Heart left ventricle (tissue), 13 donors: ENCODE measurements at regions not wholly inside any gene's neighbourhood (a gene's known extent, or its start where the extent isn't known, plus 50 kb on each side); places are given as distances from the start of the nearest gene placed in this dataset.

Experiments used
- POLR2A ChIP-seq, 2 donors: fragments of 450-650 bp; IDR thresholded peaks; one replicate each; pipeline ENCODE4 v1.6.1; 2017; ENCODE audit warnings: antibody characterized with exemption in 2 of 2, mild to moderate bottlenecking in 2 of 2, moderate library complexity in 2 of 2
- TF ChIP-seq, protein P1 (sequence below), 12 donors: fragments of 200-600 bp; sonication (generic) in 4 of 12; IDR thresholded peaks; one replicate each; pipeline versions ENCODE4 v1.5.0 to v1.8.0; 2018 to 2022; ENCODE audit warnings: antibody characterized with exemption in 12 of 12, mild to moderate bottlenecking in 5 of 12
- donor health status: ischemic (EF 13 %, LVEDD 7.1; RV severe dilation, severe dysfunction).
- donor health status: DM: no; HTN: yes; CAD: no.
- donor health status: DM: no; HTN: no; CAD: no.
- donor health status: ischemic (EF 25% LVEDD 6.9; RV normal size, moderate dysfunction).
- donor health status: ischemic (EF 25% LVEDD 5.7; RV mildly dilated, moderate dysfunction).
- donor health status: ischemic (EF 35%, LVEDD 5.7; RV mildly dilated, moderate dysfunction).
- donor health status: nonischemic (EF 11% LVEDD 7.7; RV severe dilation, severe dysfunction).
- donor health status: DM: yes; HTN: yes; CAD: no.
- donor health status: PGD.
- donor health status: ischemic (EF 29% LVEDD 5.4; RV normal size, mild dysfunction).
- donor health status: nonischemic (EF 23%, LVEDD 6.1; RV moderate dilation, normal function).

GRCh38 chr7:142554560-142555532, 194.4 kb upstream of the PRSS1 start:
- TF ChIP-seq, protein P1, sequence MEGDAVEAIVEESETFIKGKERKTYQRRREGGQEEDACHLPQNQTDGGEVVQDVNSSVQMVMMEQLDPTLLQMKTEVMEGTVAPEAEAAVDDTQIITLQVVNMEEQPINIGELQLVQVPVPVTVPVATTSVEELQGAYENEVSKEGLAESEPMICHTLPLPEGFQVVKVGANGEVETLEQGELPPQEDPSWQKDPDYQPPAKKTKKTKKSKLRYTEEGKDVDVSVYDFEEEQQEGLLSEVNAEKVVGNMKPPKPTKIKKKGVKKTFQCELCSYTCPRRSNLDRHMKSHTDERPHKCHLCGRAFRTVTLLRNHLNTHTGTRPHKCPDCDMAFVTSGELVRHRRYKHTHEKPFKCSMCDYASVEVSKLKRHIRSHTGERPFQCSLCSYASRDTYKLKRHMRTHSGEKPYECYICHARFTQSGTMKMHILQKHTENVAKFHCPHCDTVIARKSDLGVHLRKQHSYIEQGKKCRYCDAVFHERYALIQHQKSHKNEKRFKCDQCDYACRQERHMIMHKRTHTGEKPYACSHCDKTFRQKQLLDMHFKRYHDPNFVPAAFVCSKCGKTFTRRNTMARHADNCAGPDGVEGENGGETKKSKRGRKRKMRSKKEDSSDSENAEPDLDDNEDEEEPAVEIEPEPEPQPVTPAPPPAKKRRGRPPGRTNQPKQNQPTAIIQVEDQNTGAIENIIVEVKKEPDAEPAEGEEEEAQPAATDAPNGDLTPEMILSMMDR (IDR thresholded peaks at IDR 0.05) = no peak
- TF ChIP-seq POLR2A (IDR thresholded peaks at IDR 0.05) = no peak
